NCI-H82 (cell line): ENCODE measurements at regions not wholly inside any gene's neighbourhood (a gene's known extent, or its start where the extent isn't known, plus 50 kb on each side); places are given as distances from the start of the nearest gene placed in this dataset.
A peak's percentile ranks its signal among the peaks of the same experiment; 100 is the strongest.

ENCODE experiments used
- DNase-seq: peaks from one replicate; lab custom pipeline; 2025; lab: John Stamatoyannopoulos, UW

- no peak for DNase-seq
These were observed 1030.7 kb downstream of the AACS start for GRCh38 chr12:126095748-126096510.

- no peak for DNase-seq
These were observed 1041.5 kb downstream of the AACS start for GRCh38 chr12:126106706-126107105.

- DNase-seq, result no peak
These were observed 1042.4 kb downstream of the AACS start for GRCh38 chr12:126107659-126108058.

- DNase-seq, result no peak
These were observed 1043.0 kb downstream of the AACS start for GRCh38 chr12:126108247-126108646.

- no peak for DNase-seq
These were observed 1046.9 kb downstream of the AACS start for GRCh38 chr12:126112141-126112540.

- no peak for DNase-seq
These were observed 1047.6 kb downstream of the AACS start for GRCh38 chr12:126112849-126113248.

GRCh38 chr12:126114441-126114840, 1049.2 kb downstream of the AACS start:
- no peak for DNase-seq

- no peak for DNase-seq
These were observed 1052.3 kb downstream of the AACS start for GRCh38 chr12:126117502-126117901.

- DNase-seq, result no peak
These were observed 1074.1 kb downstream of the AACS start for GRCh38 chr12:126139355-126139754.

- no peak for DNase-seq
These were observed 1079.4 kb downstream of the AACS start for GRCh38 chr12:126144603-126145002.

GRCh38 chr12:126147321-126147720, 1082.1 kb downstream of the AACS start:
- no peak for DNase-seq

GRCh38 chr12:126156806-126157574, 1091.8 kb downstream of the AACS start:
- DNase-seq, result peak; percentile 31

GRCh38 chr12:126157575-126157966, 1092.3 kb downstream of the AACS start:
- no peak for DNase-seq

- DNase-seq, result no peak
These were observed 1093.9 kb downstream of the AACS start for GRCh38 chr12:126159139-126159538.

GRCh38 chr12:126160912-126161311, 1095.7 kb downstream of the AACS start:
- DNase-seq, result no peak

- no peak for DNase-seq
These were observed 1098.7 kb downstream of the AACS start for GRCh38 chr12:126163984-126164383.

- DNase-seq, result no peak
These were observed 1106.8 kb downstream of the AACS start for GRCh38 chr12:126171937-126172559.

GRCh38 chr12:126182619-126183236, 1117.5 kb downstream of the AACS start:
- no peak for DNase-seq

GRCh38 chr12:126185025-126185424, 1119.8 kb downstream of the AACS start:
- DNase-seq, result no peak

- no peak for DNase-seq
These were observed 1124.6 kb downstream of the AACS start for GRCh38 chr12:126189856-126190255.

GRCh38 chr12:126191031-126191891, 1126.0 kb downstream of the AACS start:
- no peak for DNase-seq

GRCh38 chr12:126191949-126192348, 1126.7 kb downstream of the AACS start:
- DNase-seq, result no peak
